GM12865 (cell line): ENCODE measurements at regions not wholly inside any gene's neighbourhood (a gene's known extent, or its start where the extent isn't known, plus 50 kb on each side); places are given as distances from the start of the nearest gene placed in this dataset.

Source experiments
- DNase-seq: peaks from one replicate; pipeline ENCODE4 v3.0.0; 2010; ENCODE audit warnings: low read depth
- H3K4me3 ChIP-seq: 2 replicates; pipeline ENCODE4 v1.5.1; 2011; ENCODE audit warnings: mild to moderate bottlenecking, low read depth, low read length, control low read depth
- TF ChIP-seq, protein P1 (sequence below): IDR thresholded peaks from 2 replicates; pipeline ENCODE4 v1.5.1; 2011; ENCODE audit warnings: low read length, control low read depth, low read depth, inconsistent platforms; ENCODE audit not compliant: insufficient read depth; ENCODE audit errors: missing control alignments

DNA sequence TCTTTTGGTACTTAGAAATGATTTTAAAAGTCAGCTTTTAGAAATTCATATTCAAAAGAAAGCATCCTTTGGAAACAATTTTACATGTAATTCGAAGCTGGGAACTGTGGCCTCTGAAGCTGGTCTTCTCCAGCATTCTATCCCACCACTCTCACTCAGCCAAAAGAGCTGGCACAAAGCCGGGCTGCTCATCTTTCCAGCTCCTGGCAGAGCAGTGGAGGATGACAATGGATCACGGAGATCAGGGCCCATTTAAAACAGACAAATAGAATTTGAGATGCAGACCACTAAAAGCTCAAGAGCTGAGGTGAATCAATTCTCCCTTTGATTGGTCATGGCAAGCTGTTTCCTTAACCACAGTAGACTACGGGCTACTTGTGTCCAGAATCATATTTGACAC, 60.6 kb downstream of the OTOR start:
- no peak overlapping the region for H3K4me3 ChIP-seq
- no peak for DNase-seq
- TF ChIP-seq, protein P1, sequence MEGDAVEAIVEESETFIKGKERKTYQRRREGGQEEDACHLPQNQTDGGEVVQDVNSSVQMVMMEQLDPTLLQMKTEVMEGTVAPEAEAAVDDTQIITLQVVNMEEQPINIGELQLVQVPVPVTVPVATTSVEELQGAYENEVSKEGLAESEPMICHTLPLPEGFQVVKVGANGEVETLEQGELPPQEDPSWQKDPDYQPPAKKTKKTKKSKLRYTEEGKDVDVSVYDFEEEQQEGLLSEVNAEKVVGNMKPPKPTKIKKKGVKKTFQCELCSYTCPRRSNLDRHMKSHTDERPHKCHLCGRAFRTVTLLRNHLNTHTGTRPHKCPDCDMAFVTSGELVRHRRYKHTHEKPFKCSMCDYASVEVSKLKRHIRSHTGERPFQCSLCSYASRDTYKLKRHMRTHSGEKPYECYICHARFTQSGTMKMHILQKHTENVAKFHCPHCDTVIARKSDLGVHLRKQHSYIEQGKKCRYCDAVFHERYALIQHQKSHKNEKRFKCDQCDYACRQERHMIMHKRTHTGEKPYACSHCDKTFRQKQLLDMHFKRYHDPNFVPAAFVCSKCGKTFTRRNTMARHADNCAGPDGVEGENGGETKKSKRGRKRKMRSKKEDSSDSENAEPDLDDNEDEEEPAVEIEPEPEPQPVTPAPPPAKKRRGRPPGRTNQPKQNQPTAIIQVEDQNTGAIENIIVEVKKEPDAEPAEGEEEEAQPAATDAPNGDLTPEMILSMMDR, result no peak

DNA sequence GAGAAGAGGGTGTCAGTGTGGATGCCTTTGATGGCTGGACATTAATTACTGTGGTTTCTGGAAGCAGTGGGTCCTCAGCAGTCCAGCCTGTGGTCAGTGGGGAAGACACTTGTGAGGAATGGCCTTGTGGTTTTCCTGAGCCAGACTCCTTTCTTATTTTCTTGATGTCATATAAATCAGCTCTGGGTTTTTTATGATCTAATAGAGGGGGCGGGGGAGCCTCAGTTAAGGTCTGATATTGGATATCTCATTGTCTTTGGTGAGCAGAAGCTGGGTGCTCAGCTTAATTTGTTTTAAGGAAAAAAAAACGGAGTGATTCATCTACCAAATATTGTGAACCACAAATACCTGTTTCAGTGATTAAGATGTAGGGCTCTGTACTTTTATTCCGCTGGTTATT, 62.1 kb downstream of the OTOR start:
- no peak for DNase-seq
- no peak overlapping the region for H3K4me3 ChIP-seq
- TF ChIP-seq, protein P1, result no peak

DNA sequence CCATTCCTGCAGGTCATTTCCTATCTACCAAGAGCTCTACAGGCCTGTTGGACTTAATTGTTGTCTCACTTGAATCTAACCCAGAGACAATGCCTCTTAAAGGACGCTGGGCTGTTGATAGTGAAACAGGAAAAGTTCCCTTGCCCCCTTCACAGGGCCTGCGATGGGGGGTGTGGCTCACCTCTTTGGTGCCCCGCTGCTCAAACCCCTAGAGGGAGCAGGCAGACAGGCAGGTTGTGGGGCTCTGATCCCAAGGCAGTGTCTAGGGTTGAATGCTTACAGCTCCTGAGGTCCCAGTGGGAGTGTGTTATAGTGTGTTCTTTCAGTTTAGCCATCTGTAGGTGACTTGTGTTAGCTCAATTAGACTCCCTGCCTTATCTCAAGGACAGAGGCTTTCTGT, 68.0 kb downstream of the OTOR start:
- TF ChIP-seq, protein P1, result no peak
- H3K4me3 ChIP-seq, result no peak overlapping the region
- no peak for DNase-seq

DNA sequence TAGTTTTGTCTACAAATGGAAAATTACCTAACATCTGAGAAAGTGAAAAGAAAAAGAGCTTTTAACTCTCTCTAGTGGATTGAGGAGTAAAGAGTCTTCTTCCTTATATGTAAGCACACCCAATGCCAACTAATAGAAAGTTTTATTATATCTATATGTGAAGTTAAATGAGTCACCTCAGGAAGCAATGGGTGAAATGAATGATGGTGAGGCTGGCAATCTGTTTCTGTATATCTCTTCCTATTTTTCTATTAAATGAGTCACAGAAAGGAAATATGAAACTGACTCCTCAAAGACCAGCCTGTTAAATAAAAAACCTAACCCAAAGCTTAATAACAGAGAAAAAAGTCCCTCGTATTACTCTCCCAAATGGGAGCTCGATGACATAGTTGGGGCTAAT, 71.3 kb downstream of the OTOR start:
- no peak for DNase-seq
- TF ChIP-seq, protein P1, result no peak
- H3K4me3 ChIP-seq, result no peak overlapping the region

DNA sequence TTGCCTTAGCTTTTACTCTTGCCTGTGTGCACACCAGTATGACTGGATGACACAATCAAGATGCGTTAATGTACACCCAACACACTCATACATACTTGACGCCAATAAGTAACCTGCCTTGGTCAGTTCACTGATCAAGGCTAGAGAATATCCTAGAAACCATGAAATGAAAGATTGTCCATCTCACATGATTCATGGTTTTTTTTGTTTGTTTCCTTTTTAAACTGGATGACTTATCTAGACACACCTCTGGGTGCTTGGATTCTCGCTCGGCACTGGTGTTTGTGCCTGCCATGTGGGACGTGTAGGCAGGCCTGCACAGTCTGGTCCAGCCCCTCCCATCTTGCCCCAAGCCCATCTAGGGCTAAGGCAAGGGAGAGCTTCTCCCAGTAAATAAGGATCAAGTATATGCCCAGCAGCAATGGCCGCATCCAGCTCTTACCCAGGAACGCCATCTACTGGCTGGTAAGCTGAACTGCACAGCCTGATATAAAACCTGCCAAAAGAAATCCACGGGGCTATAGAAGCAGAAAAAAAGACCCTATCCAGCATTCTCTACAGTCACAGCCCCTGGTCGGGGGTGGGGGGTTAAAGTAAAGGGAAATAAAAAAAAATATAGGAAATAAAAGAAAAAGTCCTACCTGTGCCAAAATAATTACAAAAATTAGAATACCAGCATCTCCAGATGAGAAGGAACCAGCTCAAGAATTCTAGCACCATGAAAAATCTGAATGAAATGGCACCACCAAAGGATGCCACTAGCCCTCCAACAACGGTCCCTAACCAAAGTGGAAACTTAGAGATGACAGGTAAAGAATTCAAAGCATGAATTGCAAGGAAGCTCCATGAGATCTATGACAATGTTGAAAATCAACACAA, 73.3 kb downstream of the OTOR start:
- peak; percentile 53 for DNase-seq
- TF ChIP-seq, protein P1, result peak; percentile 90

DNA sequence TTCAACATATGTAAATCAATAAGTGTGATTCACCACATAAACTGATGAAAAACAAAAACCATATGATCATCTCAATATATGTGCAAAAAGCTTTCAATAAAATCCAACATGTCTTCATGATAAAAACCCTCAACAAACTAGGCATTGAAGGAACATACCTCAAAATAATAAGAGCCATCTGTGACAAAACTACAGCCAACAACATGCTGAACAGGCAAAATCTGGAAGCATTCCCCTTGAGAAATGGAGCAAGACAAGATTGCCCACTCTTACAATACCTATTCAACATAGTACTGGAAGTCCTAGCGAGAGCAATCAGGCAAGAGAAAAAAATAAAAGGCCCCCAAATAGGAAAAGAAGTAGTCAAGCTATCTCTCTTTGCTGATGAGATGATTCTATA, 76.5 kb downstream of the OTOR start:
- TF ChIP-seq, protein P1, result no peak
- H3K4me3 ChIP-seq, result no peak overlapping the region
- DNase-seq, result no peak

More for the DNA sequence above, 73.3 kb downstream of the OTOR start:
- no peak overlapping the region for H3K4me3 ChIP-seq
